PFSK-1 (cell line): ENCODE measurements at regions not wholly inside any gene's neighbourhood (a gene's known extent, or its start where the extent isn't known, plus 50 kb on each side); places are given as distances from the start of the nearest gene placed in this dataset.

Experiments
- FOXP2 ChIP-seq: optimal IDR thresholded peaks from 2 replicates; pipeline ENCODE3; 2011; ENCODE audit warnings: borderline replicate concordance, control low read depth, inconsistent platforms; ENCODE audit not compliant: insufficient read depth; ENCODE audit errors: extremely low read length, extremely low read depth
- POLR2AphosphoS5 ChIP-seq: IDR thresholded peaks from 2 replicates; pipeline ENCODE4 v1.6.1; 2012; ENCODE audit warnings: low read depth, mild to moderate bottlenecking, control low read depth, low read length, moderate library complexity
- SIN3A ChIP-seq: IDR thresholded peaks from 2 replicates; pipeline ENCODE4 v1.6.1; 2012; ENCODE audit warnings: mild to moderate bottlenecking, low read length, moderate library complexity, borderline replicate concordance; ENCODE audit not compliant: insufficient read depth
- TAF1 ChIP-seq: IDR thresholded peaks from 2 replicates; pipeline ENCODE4 v1.6.1; 2012; ENCODE audit warnings: low read length, control low read depth, borderline replicate concordance; ENCODE audit not compliant: insufficient read depth
- TF ChIP-seq, protein P1 (sequence below), 2 experiments: IDR thresholded peaks; 2 replicates each; pipeline versions ENCODE4 v1.6.1 to v1.8.0; 2011 to 2012; ENCODE audit warnings: low read depth in 2 of 2, low read length in 2 of 2, control low read depth in 1 of 2, inconsistent platforms in 1 of 2, mild to moderate bottlenecking in 1 of 2, moderate library complexity in 1 of 2; ENCODE audit not compliant: insufficient read depth in 1 of 2

DNA sequence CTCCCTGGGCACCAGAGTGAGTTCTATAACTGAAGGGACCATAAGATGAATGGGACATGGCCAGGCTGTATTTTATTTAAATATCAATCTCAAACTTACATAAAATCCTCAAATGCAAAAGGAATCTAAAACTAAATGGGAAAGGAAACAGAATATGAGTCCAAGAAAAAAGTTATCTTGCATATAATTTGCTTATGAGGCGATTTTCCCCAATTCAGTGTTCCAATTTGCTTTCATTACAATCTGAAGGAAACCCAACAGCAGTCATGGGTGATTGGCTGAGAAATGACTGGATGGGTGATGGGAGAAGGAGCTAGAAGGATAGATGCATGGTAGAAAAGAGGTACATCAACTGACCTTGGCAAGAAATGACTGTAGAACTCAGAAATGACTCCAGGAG lies 511.3 kb upstream of the TENM3 start:
- TF ChIP-seq FOXP2 (no peak), SIN3A (no peak), POLR2AphosphoS5 (no peak), TAF1 (no peak)
- TF ChIP-seq, protein P1, sequence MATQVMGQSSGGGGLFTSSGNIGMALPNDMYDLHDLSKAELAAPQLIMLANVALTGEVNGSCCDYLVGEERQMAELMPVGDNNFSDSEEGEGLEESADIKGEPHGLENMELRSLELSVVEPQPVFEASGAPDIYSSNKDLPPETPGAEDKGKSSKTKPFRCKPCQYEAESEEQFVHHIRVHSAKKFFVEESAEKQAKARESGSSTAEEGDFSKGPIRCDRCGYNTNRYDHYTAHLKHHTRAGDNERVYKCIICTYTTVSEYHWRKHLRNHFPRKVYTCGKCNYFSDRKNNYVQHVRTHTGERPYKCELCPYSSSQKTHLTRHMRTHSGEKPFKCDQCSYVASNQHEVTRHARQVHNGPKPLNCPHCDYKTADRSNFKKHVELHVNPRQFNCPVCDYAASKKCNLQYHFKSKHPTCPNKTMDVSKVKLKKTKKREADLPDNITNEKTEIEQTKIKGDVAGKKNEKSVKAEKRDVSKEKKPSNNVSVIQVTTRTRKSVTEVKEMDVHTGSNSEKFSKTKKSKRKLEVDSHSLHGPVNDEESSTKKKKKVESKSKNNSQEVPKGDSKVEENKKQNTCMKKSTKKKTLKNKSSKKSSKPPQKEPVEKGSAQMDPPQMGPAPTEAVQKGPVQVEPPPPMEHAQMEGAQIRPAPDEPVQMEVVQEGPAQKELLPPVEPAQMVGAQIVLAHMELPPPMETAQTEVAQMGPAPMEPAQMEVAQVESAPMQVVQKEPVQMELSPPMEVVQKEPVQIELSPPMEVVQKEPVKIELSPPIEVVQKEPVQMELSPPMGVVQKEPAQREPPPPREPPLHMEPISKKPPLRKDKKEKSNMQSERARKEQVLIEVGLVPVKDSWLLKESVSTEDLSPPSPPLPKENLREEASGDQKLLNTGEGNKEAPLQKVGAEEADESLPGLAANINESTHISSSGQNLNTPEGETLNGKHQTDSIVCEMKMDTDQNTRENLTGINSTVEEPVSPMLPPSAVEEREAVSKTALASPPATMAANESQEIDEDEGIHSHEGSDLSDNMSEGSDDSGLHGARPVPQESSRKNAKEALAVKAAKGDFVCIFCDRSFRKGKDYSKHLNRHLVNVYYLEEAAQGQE (IDR thresholded peaks at IDR 0.05; ENCODE audit: insufficient read depth in 1 of 2, low read depth in 2 of 2, low read length in 2 of 2): no peak

DNA sequence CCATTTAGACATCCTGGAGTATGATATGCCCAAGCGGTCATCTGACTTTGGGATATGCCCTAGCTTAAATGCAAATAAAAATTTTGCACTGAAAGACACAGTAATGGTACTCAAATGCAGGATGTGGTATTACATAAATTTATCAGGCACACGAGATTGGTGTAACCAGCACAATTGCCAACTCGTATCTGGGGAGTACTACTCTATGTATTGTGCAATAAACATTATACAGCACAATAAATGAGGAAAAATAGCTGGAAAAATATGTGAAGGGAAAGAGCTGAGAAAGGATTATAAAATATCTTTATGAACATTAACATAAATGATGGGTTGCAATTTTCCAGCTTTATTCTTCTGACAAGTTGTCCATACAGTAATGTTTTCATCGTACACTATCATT lies 505.5 kb upstream of the TENM3 start:
- TF ChIP-seq TAF1 (no peak), FOXP2 (no peak), SIN3A (no peak), POLR2AphosphoS5 (no peak)
- TF ChIP-seq, protein P1 (IDR thresholded peaks at IDR 0.05; ENCODE audit: insufficient read depth in 1 of 2, low read depth in 2 of 2, low read length in 2 of 2): no peak

DNA sequence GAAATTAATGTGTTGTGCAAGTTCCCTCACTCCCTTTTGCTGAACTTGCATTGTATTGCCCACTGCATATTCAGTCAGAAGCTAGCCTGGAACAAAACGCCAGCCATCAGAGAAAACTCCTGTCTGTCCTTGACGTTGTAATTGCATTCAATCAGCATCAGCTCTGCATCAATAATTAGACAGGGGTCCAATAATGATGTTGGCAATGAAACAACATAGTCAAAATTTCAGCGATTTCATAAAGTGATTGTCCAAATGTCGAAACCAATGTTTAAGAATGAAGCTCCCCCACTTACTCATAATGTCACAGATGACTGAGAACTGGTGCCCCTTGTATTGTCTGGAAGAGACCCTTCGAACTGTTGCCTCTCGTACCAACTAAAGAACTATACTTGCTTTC lies 504.2 kb upstream of the TENM3 start:
- TF ChIP-seq SIN3A: no peak
- TF ChIP-seq, protein P1 (IDR thresholded peaks at IDR 0.05; ENCODE audit: insufficient read depth in 1 of 2, low read depth in 2 of 2, low read length in 2 of 2): no peak
- TF ChIP-seq POLR2AphosphoS5: no peak
- TF ChIP-seq FOXP2: no peak
- no peak for TF ChIP-seq TAF1

DNA sequence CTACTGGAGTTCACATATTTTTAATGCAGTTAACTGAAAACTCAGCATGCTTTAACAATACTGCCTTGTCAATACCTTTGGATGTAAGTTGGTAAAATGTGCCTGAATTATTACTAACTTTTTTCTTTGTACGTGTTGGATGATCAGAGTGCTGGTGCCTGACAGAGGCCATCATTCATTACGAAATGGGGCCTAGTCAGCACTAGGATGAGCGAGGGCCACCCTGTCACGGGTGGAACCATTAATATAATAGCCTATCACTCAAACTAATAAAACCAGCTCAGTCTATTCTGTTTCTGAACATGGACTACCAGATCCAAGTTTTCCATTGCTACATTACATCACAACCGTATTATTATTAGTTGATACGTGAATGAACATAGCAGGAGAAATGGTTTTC lies 501.7 kb upstream of the TENM3 start:
- TF ChIP-seq, protein P1 (IDR thresholded peaks at IDR 0.05; ENCODE audit: insufficient read depth in 1 of 2, low read depth in 2 of 2, low read length in 2 of 2): no peak
- TF ChIP-seq POLR2AphosphoS5 (no peak), SIN3A (no peak), FOXP2 (no peak), TAF1 (no peak)

DNA sequence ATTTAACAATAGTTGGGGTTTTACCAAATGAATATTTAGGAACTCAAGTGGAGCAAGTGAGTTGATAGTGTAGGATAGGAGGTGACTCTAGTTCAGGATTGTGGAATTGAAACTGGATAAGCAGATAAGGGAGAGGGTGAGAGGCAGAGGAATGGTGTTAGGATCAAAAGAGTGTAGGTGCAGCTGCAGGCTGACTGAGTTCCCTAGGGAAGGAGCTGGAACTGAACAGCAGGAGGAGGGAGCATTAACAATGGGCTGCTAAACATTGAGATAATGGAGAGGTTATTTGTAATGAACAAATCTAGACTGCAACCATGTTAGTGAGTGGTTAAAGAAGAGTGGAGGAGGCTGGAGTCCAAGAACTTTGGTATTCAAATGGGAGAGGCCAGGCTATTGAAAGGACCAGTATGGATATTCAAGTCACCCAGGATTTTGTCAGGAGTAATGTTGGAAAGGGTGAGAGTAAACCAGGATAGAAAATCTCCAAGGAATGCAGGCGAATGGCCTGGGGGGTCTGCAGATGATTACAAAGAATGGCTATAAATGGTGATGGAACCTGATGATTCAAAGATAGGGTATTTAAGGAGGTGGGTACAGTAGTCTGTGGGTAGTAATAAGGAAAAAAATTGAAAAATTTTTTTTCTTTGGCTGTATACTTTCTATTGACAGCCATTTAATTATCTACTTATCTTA lies 497.1 kb upstream of the TENM3 start:
- no peak for TF ChIP-seq FOXP2
- no peak for TF ChIP-seq TAF1
- TF ChIP-seq POLR2AphosphoS5: no peak
- TF ChIP-seq, protein P1 (IDR thresholded peaks at IDR 0.05; ENCODE audit: insufficient read depth in 1 of 2, low read depth in 2 of 2, low read length in 2 of 2): no peak
- no peak for TF ChIP-seq SIN3A
